RWPE1 (cell line): ENCODE measurements at regions not wholly inside any gene's neighbourhood (a gene's known extent, or its start where the extent isn't known, plus 50 kb on each side); places are given as distances from the start of the nearest gene placed in this dataset.
A peak's percentile ranks its signal among the peaks of the same experiment; 100 is the strongest.
"Not testable (repeated sequence)": the region's sequence is repeated elsewhere in the genome, so short reads cannot be mapped to it uniquely, and the experiment has no call there.

Source experiments
- CTCF ChIA-PET: fragments of 350-600 bp; sonication (Branson Sonifier 250); formaldehyde crosslinking; extraction: SDS; loops from one replicate; lab custom pipeline; 2021; lab: Yijun Ruan, JAX
- POLR2A ChIA-PET: fragments of 400-600 bp; formaldehyde crosslinking; extraction: SDS; loops from one replicate; lab custom pipeline; 2020; ENCODE audit warnings: antibody characterized with exemption; ENCODE audit not compliant: low non-redundant PET; lab: Yijun Ruan, JAX
- DNase-seq: peaks from one replicate; pipeline ENCODE4 v3.0.0; 2012; ENCODE audit warnings: low spot score
- H3K27ac ChIP-seq: fragments of 450-650 bp; 2 replicates; pipeline ENCODE4 v1.5.1; 2017
- CTCF ChIP-seq: fragments of 450-650 bp; conservative IDR thresholded peaks from 2 replicates; pipeline ENCODE4 v1.5.1; 2017; ENCODE audit warnings: low read depth, mild to moderate bottlenecking

GRCh38 chr12:92233346-92234015 is 87.8 kb upstream of the BTG1 start:
- DNase-seq: no peak
- ChIA-PET POLR2A (no interaction called here), CTCF (no interaction called here)
- no peak for TF ChIP-seq CTCF
- H3K27ac ChIP-seq: no peak overlapping the region

DNA sequence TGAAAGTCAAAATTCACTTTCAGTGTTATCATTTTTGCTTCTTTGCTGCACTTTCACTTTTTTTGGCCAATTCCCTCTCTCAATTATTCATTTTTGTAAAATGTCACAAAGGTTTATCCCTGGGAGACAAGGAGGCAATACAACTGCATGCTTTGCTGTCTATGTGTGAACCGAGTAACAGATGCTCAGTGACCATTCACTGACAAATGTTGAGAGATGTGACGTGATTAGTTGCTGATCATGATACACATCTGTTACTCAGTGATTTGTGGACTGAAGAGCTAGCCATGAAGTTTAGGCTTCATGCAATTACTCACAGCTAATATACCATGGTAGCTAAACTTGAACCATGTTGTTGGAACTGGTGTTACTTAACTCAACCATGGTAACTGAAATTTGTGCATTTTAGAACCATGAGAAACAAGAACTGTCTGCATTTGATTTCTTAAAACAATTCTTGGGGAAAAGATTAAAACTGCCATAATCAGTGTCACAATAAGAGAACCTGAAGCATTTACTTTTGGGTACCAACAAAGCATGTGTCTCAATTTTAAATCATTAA is 86.8 kb upstream of the BTG1 start:
- CTCF ChIA-PET, POLR2A ChIA-PET, H3K27ac ChIP-seq, DNase-seq: not testable (repeated sequence)

GRCh38 chr12:92231945-92232344 is 86.3 kb upstream of the BTG1 start:
- POLR2A ChIA-PET, DNase-seq, CTCF ChIA-PET, H3K27ac ChIP-seq: not testable (repeated sequence)

DNA sequence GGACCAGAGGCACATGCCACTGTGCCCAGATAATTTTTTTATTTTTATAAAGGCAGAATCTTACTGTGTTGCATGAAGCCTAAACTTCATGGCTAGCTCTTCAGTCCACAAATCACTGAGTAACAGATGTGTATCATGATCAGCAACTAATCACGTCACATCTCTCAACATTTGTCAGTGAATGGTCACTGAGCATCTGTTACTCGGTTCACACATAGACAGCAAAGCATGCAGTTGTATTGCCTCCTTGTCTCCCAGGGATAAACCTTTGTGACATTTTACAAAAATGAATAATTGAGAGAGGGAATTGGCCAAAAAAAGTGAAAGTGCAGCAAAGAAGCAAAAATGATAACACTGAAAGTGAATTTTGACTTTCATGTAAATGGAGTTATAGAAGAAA is 85.9 kb upstream of the BTG1 start:
- DNase-seq, H3K27ac ChIP-seq, CTCF ChIA-PET, POLR2A ChIA-PET: not testable (repeated sequence)

DNA sequence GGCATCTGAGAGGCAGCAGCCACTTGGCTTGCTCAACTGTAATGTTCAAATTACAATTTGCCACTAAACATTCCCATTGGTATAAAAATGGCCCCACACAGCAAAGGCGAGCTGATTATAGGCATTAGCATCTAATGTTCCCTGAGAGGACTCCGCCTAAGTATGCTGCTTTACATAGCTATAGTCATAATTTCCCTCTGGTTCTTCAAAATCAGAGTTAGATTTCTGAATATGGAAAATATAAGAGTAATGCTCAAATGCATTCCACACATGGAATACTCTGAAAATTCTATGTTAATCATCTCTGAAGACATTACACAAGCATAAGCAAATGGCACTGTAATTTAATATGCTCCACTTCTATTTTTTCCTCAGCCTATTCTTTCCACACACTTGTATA is 83.7 kb upstream of the BTG1 start:
- no peak overlapping the region for H3K27ac ChIP-seq
- no peak for DNase-seq
- CTCF ChIA-PET: interaction anchor here (0.6 kb wide), 1 partner anchor 546 kb away, joined by 3 read pairs; no protein-coding TSS in a partner anchor
- POLR2A ChIA-PET: no interaction called here
- TF ChIP-seq CTCF: no peak

DNA sequence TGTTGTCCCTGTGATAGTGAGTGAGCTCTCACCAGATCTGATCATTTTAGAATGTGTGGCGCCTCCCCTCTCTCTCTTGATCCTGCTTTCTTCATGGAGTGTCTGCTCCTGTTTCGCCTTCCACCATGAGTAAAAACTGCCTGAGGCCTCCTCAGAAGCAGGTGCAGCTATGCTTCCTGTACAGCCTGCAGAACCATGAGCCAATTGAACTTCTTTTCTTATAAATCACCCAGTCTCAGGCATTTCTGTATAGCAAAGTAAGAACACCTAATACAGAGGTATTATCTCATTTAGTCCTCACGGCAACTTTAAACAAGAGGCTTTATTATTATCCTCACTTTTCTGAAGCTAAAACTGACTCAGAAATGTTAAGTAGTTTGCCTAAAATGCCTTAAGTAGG is 81.3 kb upstream of the BTG1 start:
- POLR2A ChIA-PET: no interaction called here
- TF ChIP-seq CTCF: no peak
- H3K27ac ChIP-seq: no peak overlapping the region
- DNase-seq: no peak
- CTCF ChIA-PET: interaction anchor here (1.1 kb wide), 1 partner anchor 82 kb away, joined by 3 read pairs; the partner anchor contains the start of gene BTG1

GRCh38 chr12:92226071-92226661 is 80.5 kb upstream of the BTG1 start:
- H3K27ac ChIP-seq: no peak overlapping the region
- no peak for DNase-seq
- TF ChIP-seq CTCF: no peak
- POLR2A ChIA-PET: no interaction called here
- CTCF ChIA-PET: no interaction called here

DNA sequence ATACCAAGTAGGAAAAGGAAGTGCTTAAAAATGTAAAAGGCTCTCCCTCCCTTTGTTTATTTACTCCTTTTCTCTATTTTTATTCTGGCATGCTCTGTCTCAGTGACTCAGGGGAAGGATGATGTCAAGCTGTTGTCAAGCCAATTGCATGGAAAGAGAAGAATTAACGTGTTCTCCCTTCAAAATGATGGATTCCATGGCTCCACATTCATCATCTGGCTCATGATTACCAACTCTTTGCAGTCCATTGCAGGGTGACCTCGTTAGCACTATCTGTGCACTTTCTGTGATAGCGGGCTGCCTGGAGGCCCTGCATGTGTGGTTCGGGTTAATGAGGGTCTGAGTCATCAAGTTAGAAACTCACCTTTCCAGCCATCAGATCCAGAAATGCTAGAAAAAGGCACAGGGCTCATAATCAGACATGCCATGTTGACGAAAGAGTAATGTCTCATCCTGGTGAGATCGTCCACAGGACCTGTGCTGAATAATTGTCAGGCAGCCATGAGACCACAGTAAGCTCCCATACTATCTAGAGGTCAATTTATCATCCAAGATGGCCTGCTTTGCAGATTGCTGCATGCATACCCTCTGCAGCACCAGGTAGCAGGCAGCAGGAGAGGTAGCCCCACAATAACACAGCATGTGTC is 79.2 kb upstream of the BTG1 start:
- ChIA-PET CTCF (interaction anchor here (0.6 kb wide), 1 partner anchor 817 kb away, joined by 3 read pairs; no protein-coding TSS in a partner anchor), POLR2A (interaction anchor here (0.6 kb wide), 1 partner anchor 137 kb away, joined by 3 read pairs; no protein-coding TSS in a partner anchor)
- no peak for TF ChIP-seq CTCF
- no peak overlapping the region for H3K27ac ChIP-seq
- peak; percentile 58 for DNase-seq
